ENCODE measurements at regions not wholly inside any gene's neighbourhood (a gene's known extent, or its start where the extent isn't known, plus 50 kb on each side); places are given as distances from the start of the nearest gene placed in this dataset.
A peak's percentile ranks its signal among the peaks of the same experiment; 100 is the strongest.

GRCh38 chr18:56067969-56068671 is 480.1 kb upstream of the TCF4 start:
- TF ChIP-seq CTCF (IDR thresholded peaks at IDR 0.05; ENCODE audit: insufficient read depth, low read depth, low read length) = no peak
- peak; percentile 21 for DNase-seq (ENCODE audit: low read depth)
- no peak overlapping the region for H3K4me3 ChIP-seq (ENCODE audit: low read depth, low read length)

- peak; percentile 51 for DNase-seq (ENCODE audit: low read depth)
- H3K4me3 ChIP-seq (ENCODE audit: low read depth, low read length) = no peak overlapping the region
- TF ChIP-seq CTCF (IDR thresholded peaks at IDR 0.05; ENCODE audit: insufficient read depth, low read depth, low read length) = no peak
These were observed 479.4 kb upstream of the TCF4 start for GRCh38 chr18:56067214-56067894.

GRCh38 chr18:56066524-56067213 is 478.7 kb upstream of the TCF4 start:
- no peak for DNase-seq (ENCODE audit: low read depth)
- TF ChIP-seq CTCF (IDR thresholded peaks at IDR 0.05; ENCODE audit: insufficient read depth, low read depth, low read length) = no peak

GRCh38 chr18:56065086-56065485 is 477.1 kb upstream of the TCF4 start:
- H3K4me3 ChIP-seq (ENCODE audit: low read depth, low read length) = no peak overlapping the region
- no peak for DNase-seq (ENCODE audit: low read depth)
- TF ChIP-seq CTCF (IDR thresholded peaks at IDR 0.05; ENCODE audit: insufficient read depth, low read depth, low read length) = no peak

More at GRCh38 chr18:56066524-56067213, 478.7 kb upstream of the TCF4 start:
- no peak overlapping the region for H3K4me3 ChIP-seq (ENCODE audit: low read depth, low read length)

GRCh38 chr18:56062931-56063330 is 474.9 kb upstream of the TCF4 start:
- no peak for DNase-seq (ENCODE audit: low read depth)
- no peak for TF ChIP-seq CTCF (IDR thresholded peaks at IDR 0.05; ENCODE audit: insufficient read depth, low read depth, low read length)
- H3K4me3 ChIP-seq (ENCODE audit: low read depth, low read length) = no peak overlapping the region

- no peak overlapping the region for H3K4me3 ChIP-seq (ENCODE audit: low read depth, low read length)
- no peak for TF ChIP-seq CTCF (IDR thresholded peaks at IDR 0.05; ENCODE audit: insufficient read depth, low read depth, low read length)
- no peak for DNase-seq (ENCODE audit: low read depth)
These were observed 473.1 kb upstream of the TCF4 start for GRCh38 chr18:56060967-56061541.
